BLaER1 treated with 17β-estradiol and CSF1 and Interleukin-3, amounts not matched to agents 10 nM and 100 nM (cell line): ENCODE measurements at regions not wholly inside any gene's neighbourhood (a gene's known extent, or its start where the extent isn't known, plus 50 kb on each side); places are given as distances from the start of the nearest gene placed in this dataset.

ENCODE experiments used
- H3K27ac ChIP-seq, 11 experiments: shearing (Covaris generic); formaldehyde crosslinking; 2 replicates each; pipeline ENCODE4 v1.8.1; 2022
- H3K27me3 ChIP-seq, 11 experiments: shearing (Covaris generic); formaldehyde crosslinking; 2 replicates each; pipeline ENCODE4 v1.8.1; 2022
- H3K36me3 ChIP-seq, 11 experiments: shearing (Covaris generic); formaldehyde crosslinking; 2 replicates each; pipeline ENCODE4 v1.8.1; 2022
- H3K4me1 ChIP-seq, 10 experiments: shearing (Covaris generic); formaldehyde crosslinking; 2 replicates each; pipeline ENCODE4 v1.8.1; 2022
- H3K4me2 ChIP-seq, 11 experiments: shearing (Covaris generic); formaldehyde crosslinking; 2 replicates each; pipeline ENCODE4 v1.8.1; 2022
- H3K4me3 ChIP-seq, 10 experiments: shearing (Covaris generic); formaldehyde crosslinking; 2 replicates each; pipeline ENCODE4 v1.8.1; 2022
- H3K9ac ChIP-seq, 11 experiments: shearing (Covaris generic); formaldehyde crosslinking; 2 replicates each; pipeline ENCODE4 v1.8.1; 2022
- H3K9me3 ChIP-seq, 11 experiments: shearing (Covaris generic); formaldehyde crosslinking; replicated peaks in 1 of 11; 2 replicates each; pipeline ENCODE4 v1.8.1; 2022
- H4K20me1 ChIP-seq, 11 experiments: shearing (Covaris generic); formaldehyde crosslinking; 2 replicates each; pipeline ENCODE4 v1.8.1; 2022
- Cebpa-rat ChIP-seq, 11 experiments: shearing (Covaris generic); IDR thresholded peaks; 2 replicates each; pipeline ENCODE4 v1.8.1; 2022

DNA sequence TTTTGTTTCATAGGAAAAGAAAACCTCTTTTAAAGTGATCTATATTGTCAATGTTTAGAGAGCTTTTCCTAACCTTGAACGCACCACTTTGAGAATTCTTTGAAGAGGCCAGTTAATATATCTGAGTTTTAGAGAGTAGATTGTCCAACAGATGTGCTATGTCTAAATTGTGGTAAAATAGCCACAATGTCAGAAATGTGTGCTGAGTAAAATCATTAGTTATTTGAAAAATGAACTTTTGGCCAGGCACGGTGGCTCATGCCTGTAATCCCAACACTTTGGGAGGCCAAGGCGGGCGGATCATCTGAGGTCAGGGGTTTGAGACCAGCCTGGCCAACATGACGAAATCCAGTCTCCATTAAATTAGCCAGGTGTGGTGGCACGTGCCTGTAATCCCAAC is 61.6 kb upstream of the KIAA1217 start:
- no peak for TF ChIP-seq Cebpa-rat (IDR thresholded peaks at IDR 0.05)
- no peaks in the 10 kb centered on the region for H3K27me3 ChIP-seq
- no peak overlapping the region for H3K9ac ChIP-seq
- H4K20me1 ChIP-seq: no peaks in the 10 kb centered on the region
- H3K27ac ChIP-seq: no peak overlapping the region
- no peaks in the 10 kb centered on the region for H3K36me3 ChIP-seq
- peaks cover 0 to 3% (median 0%) of the 10 kb centered on the region in 11 experiments; a peak in 1 of 22 replicates for H3K9me3 ChIP-seq
- H3K4me3 ChIP-seq: no peak overlapping the region
- no peaks in the 10 kb centered on the region for H3K4me1 ChIP-seq
- H3K4me2 ChIP-seq: no peak overlapping the region

- Histone ChIP-seq H3K36me3 (no peaks in the 10 kb centered on the region), H3K27me3 (no peaks in the 10 kb centered on the region), H3K4me2 (no peak overlapping the region), H3K4me3 (no peak overlapping the region), H3K9me3 (no peaks in the 10 kb centered on the region), H3K4me1 (no peaks in the 10 kb centered on the region), H3K9ac (no peak overlapping the region), H3K27ac (no peak overlapping the region), H4K20me1 (no peaks in the 10 kb centered on the region)
- no peak for TF ChIP-seq Cebpa-rat (IDR thresholded peaks at IDR 0.05)
Measured at GRCh38 chr10:24149640-24150039, 59.3 kb upstream of the KIAA1217 start.

- Histone ChIP-seq H3K27me3 (no peaks in the 10 kb centered on the region), H3K27ac (no peak overlapping the region), H3K4me3 (no peak overlapping the region), H3K4me1 (no peaks in the 10 kb centered on the region), H4K20me1 (no peaks in the 10 kb centered on the region), H3K36me3 (no peaks in the 10 kb centered on the region), H3K9ac (no peak overlapping the region), H3K9me3 (no peaks in the 10 kb centered on the region), H3K4me2 (no peak overlapping the region)
- no peak for TF ChIP-seq Cebpa-rat (IDR thresholded peaks at IDR 0.05)
Measured at GRCh38 chr10:24150853-24151252, 58.1 kb upstream of the KIAA1217 start.

DNA sequence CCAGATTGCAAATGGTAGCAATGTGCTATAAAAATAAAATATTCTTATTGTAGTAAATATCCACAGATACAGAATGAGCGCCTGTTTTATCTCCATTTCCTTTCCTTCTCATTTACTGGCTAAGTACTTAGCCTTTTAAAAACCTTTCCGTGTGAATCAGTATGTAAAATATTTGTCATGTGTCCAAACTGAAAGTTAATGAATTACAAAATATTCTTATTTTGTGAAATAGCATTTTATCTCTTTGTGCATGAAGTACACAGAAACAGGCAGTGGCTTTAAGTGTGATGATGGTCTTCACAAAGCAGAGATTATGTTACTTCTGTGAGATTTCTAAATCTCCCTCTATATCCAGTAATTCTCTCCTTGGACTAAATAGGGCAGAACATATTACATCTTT is 56.7 kb upstream of the KIAA1217 start:
- TF ChIP-seq Cebpa-rat (IDR thresholded peaks at IDR 0.05): no peak

GRCh38 chr10:24153031-24153430 is 55.9 kb upstream of the KIAA1217 start:
- Histone ChIP-seq H3K4me2 (no peak overlapping the region), H3K27ac (no peak overlapping the region)

More for the DNA sequence above, 56.7 kb upstream of the KIAA1217 start:
- H3K9me3 ChIP-seq: peaks cover 3 to 11% (median 10%) of the 10 kb centered on the region in 11 experiments
- no peaks in the 10 kb centered on the region for H3K27me3 ChIP-seq
- H3K4me3 ChIP-seq: no peak overlapping the region
- H3K4me2 ChIP-seq: no peak overlapping the region
- no peak overlapping the region for H3K9ac ChIP-seq
- H3K27ac ChIP-seq: no peak overlapping the region
- H3K36me3 ChIP-seq: no peaks in the 10 kb centered on the region
- H4K20me1 ChIP-seq: no peaks in the 10 kb centered on the region
- no peaks in the 10 kb centered on the region for H3K4me1 ChIP-seq

DNA sequence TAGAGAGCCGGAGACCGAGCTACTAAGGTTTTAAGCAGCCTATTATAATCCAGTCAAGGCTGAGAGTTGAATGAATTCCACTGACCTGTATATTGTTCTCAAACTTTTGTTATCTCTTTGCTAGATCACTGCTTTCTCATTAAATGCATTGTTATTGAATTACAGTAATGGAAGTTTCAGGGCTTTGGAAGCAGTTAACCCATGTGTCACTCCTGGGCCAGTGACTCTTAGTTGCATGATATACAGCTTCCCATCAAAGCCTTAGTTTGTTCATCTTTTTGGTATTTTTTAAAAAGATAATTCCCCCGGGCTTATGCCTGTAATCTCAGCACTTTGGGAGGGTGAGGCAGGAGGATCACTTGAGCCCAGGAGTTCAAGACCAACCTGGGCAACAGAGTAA is 55.4 kb upstream of the KIAA1217 start:
- no peaks in the 10 kb centered on the region for H3K36me3 ChIP-seq
- H3K27ac ChIP-seq: no peak overlapping the region
- no peak for TF ChIP-seq Cebpa-rat (IDR thresholded peaks at IDR 0.05)

More at GRCh38 chr10:24153031-24153430, 55.9 kb upstream of the KIAA1217 start:
- no peaks in the 10 kb centered on the region for H3K27me3 ChIP-seq
- no peaks in the 10 kb centered on the region for H3K36me3 ChIP-seq
- no peak overlapping the region for H3K4me3 ChIP-seq
- TF ChIP-seq Cebpa-rat (IDR thresholded peaks at IDR 0.05): no peak
- no peaks in the 10 kb centered on the region for H4K20me1 ChIP-seq
- no peak overlapping the region for H3K9ac ChIP-seq
- peaks cover 10 to 19% (median 17%) of the 10 kb centered on the region in 11 experiments for H3K9me3 ChIP-seq
- no peaks in the 10 kb centered on the region for H3K4me1 ChIP-seq

GRCh38 chr10:24156686-24157085 is 52.3 kb upstream of the KIAA1217 start:
- no peaks in the 10 kb centered on the region for H3K36me3 ChIP-seq
- H3K27ac ChIP-seq: no peak overlapping the region
- TF ChIP-seq Cebpa-rat (IDR thresholded peaks at IDR 0.05): no peak
- no peak overlapping the region for H3K9ac ChIP-seq
- H3K4me1 ChIP-seq: no peaks in the 10 kb centered on the region
- H4K20me1 ChIP-seq: no peaks in the 10 kb centered on the region
- no peak overlapping the region for H3K4me2 ChIP-seq
- H3K4me3 ChIP-seq: no peak overlapping the region
- H3K9me3 ChIP-seq: peaks cover 16 to 25% (median 24%) of the 10 kb centered on the region in 11 experiments
- H3K27me3 ChIP-seq: no peaks in the 10 kb centered on the region

More for the DNA sequence above, 55.4 kb upstream of the KIAA1217 start:
- no peak overlapping the region for H3K9ac ChIP-seq
- no peak overlapping the region for H3K4me3 ChIP-seq
- no peak overlapping the region for H3K4me2 ChIP-seq
- no peaks in the 10 kb centered on the region for H3K4me1 ChIP-seq
- H3K27me3 ChIP-seq: no peaks in the 10 kb centered on the region
- H4K20me1 ChIP-seq: no peaks in the 10 kb centered on the region
- peaks cover 16 to 24% (median 22%) of the 10 kb centered on the region in 11 experiments for H3K9me3 ChIP-seq

GRCh38 chr10:24157567-24157966 is 51.4 kb upstream of the KIAA1217 start:
- H3K9ac ChIP-seq: no peak overlapping the region
- no peaks in the 10 kb centered on the region for H3K27me3 ChIP-seq
- TF ChIP-seq Cebpa-rat (IDR thresholded peaks at IDR 0.05): no peak
- peaks cover 16 to 25% (median 24%) of the 10 kb centered on the region in 11 experiments for H3K9me3 ChIP-seq
- no peak overlapping the region for H3K4me2 ChIP-seq
- H3K4me3 ChIP-seq: no peak overlapping the region
- no peaks in the 10 kb centered on the region for H4K20me1 ChIP-seq
- H3K27ac ChIP-seq: no peak overlapping the region
- no peaks in the 10 kb centered on the region for H3K4me1 ChIP-seq
- no peaks in the 10 kb centered on the region for H3K36me3 ChIP-seq
